Astrocyte (in vitro differentiated cells and primary cell): ENCODE measurements at regions not wholly inside any gene's neighbourhood (a gene's known extent, or its start where the extent isn't known, plus 50 kb on each side); places are given as distances from the start of the nearest gene placed in this dataset.

Source experiments
- DNase-seq: peaks from one replicate; pipeline ENCODE4 v3.0.0-alpha.2; 2010; ENCODE audit warnings: low read depth
- FAIRE-seq: peaks from 2 replicates; lab custom pipeline; 2011; peaks lifted over from hg19 to GRCh38; lab: Jason Lieb, UNC
- H2AFZ ChIP-seq: 2 replicates; pipeline ENCODE4 v1.6.0; 2012; ENCODE audit warnings: low read depth, low read length, inconsistent platforms
- H3K27ac ChIP-seq: 2 replicates; pipeline ENCODE4 v1.5.1; 2011; ENCODE audit warnings: low read depth, low read length, inconsistent platforms
- H3K27me3 ChIP-seq: 2 replicates; pipeline ENCODE4 v1.6.0; 2011; ENCODE audit warnings: low read length, inconsistent platforms; ENCODE audit not compliant: insufficient read depth
- H3K36me3 ChIP-seq: 2 replicates; pipeline ENCODE4 v1.5.1; 2011; ENCODE audit warnings: low read length, inconsistent platforms; ENCODE audit not compliant: insufficient read depth
- H3K4me1 ChIP-seq: 2 replicates; pipeline ENCODE4 v1.5.1; 2011; ENCODE audit warnings: low read length, inconsistent platforms; ENCODE audit not compliant: insufficient read depth
- H3K4me2 ChIP-seq: 2 replicates; pipeline ENCODE4 v1.6.0; 2012; ENCODE audit warnings: low read length, inconsistent platforms
- H3K4me3 ChIP-seq: 2 replicates; pipeline ENCODE4 v1.5.1; 2011; ENCODE audit warnings: low read depth, mild to moderate bottlenecking, low read length, inconsistent platforms; ENCODE audit not compliant: insufficient read depth
- H3K79me2 ChIP-seq: 2 replicates; pipeline ENCODE4 v1.6.0; 2012; ENCODE audit warnings: mild to moderate bottlenecking, low read length, inconsistent platforms; ENCODE audit not compliant: insufficient read depth
- H3K9ac ChIP-seq: 2 replicates; pipeline ENCODE4 v1.6.0; 2012; ENCODE audit warnings: mild to moderate bottlenecking, low read length, inconsistent platforms
- H3K9me3 ChIP-seq: 2 replicates; pipeline ENCODE4 v1.5.1; 2012; ENCODE audit warnings: low read depth, mild to moderate bottlenecking, low read length, inconsistent platforms; ENCODE audit not compliant: insufficient read depth
- H4K20me1 ChIP-seq: 2 replicates; pipeline ENCODE4 v1.6.0; 2012; ENCODE audit warnings: low read length, inconsistent platforms; ENCODE audit not compliant: insufficient read depth
- H3K27ac Mint-ChIP-seq: one replicate; pipeline ENCODE4 v1.8.0; 2021; ENCODE audit warnings: mild to moderate bottlenecking, mixed read lengths; ENCODE audit not compliant: unreplicated experiment
- H3K27me3 Mint-ChIP-seq: one replicate; pipeline ENCODE4 v1.8.0; 2021; ENCODE audit warnings: low read depth, mixed read lengths; ENCODE audit not compliant: unreplicated experiment
- H3K36me3 Mint-ChIP-seq: one replicate; pipeline ENCODE4 v1.8.0; 2021; ENCODE audit warnings: low read depth, mixed read lengths; ENCODE audit not compliant: unreplicated experiment
- H3K4me1 Mint-ChIP-seq: one replicate; pipeline ENCODE4 v1.8.0; 2021; ENCODE audit warnings: low read depth, mixed read lengths; ENCODE audit not compliant: unreplicated experiment
- H3K4me3 Mint-ChIP-seq: one replicate; pipeline ENCODE4 v1.8.0; 2021; ENCODE audit warnings: mild to moderate bottlenecking, moderate library complexity, mixed read lengths; ENCODE audit not compliant: unreplicated experiment
- H3K9me3 Mint-ChIP-seq: one replicate; pipeline ENCODE4 v1.8.0; 2021; ENCODE audit warnings: mild to moderate bottlenecking, mixed read lengths; ENCODE audit not compliant: unreplicated experiment
- EZH2 ChIP-seq: IDR thresholded peaks from 2 replicates; pipeline ENCODE4 v1.6.1; 2012; ENCODE audit warnings: mild to moderate bottlenecking, low read length, inconsistent platforms; ENCODE audit not compliant: insufficient read depth
- TF ChIP-seq, protein P1 (sequence below): IDR thresholded peaks from 2 replicates; pipeline ENCODE4 v1.5.1; 2011; ENCODE audit warnings: low read depth, mild to moderate bottlenecking, inconsistent platforms, low read length, moderate library complexity; ENCODE audit not compliant: insufficient read depth

GRCh38 chr6:71199736-71200135 lies 88.9 kb upstream of the OGFRL1 start:
- Mint-ChIP-seq H3K9me3 (peaks cover 2% of the 10 kb centered on the region), H3K4me1 (peaks cover 36% of the 10 kb centered on the region), H3K27me3 (no peaks in the 10 kb centered on the region), H3K36me3 (no peaks in the 10 kb centered on the region), H3K4me3 (no peak overlapping the region), H3K27ac (no peak overlapping the region)
- Histone ChIP-seq H3K4me3 (no peak overlapping the region), H2AFZ (no peak overlapping the region), H3K36me3 (no peaks in the 10 kb centered on the region), H3K4me2 (no peak overlapping the region), H3K27me3 (no peaks in the 10 kb centered on the region), H3K79me2 (no peaks in the 10 kb centered on the region), H3K9ac (no peak overlapping the region), H4K20me1 (no peaks in the 10 kb centered on the region), H3K27ac (no peak overlapping the region), H3K9me3 (no peaks in the 10 kb centered on the region), H3K4me1 (peaks cover 14% of the 10 kb centered on the region)
- no peak for DNase-seq
- no peak for FAIRE-seq
- no peak for TF ChIP-seq EZH2
- TF ChIP-seq, protein P1, sequence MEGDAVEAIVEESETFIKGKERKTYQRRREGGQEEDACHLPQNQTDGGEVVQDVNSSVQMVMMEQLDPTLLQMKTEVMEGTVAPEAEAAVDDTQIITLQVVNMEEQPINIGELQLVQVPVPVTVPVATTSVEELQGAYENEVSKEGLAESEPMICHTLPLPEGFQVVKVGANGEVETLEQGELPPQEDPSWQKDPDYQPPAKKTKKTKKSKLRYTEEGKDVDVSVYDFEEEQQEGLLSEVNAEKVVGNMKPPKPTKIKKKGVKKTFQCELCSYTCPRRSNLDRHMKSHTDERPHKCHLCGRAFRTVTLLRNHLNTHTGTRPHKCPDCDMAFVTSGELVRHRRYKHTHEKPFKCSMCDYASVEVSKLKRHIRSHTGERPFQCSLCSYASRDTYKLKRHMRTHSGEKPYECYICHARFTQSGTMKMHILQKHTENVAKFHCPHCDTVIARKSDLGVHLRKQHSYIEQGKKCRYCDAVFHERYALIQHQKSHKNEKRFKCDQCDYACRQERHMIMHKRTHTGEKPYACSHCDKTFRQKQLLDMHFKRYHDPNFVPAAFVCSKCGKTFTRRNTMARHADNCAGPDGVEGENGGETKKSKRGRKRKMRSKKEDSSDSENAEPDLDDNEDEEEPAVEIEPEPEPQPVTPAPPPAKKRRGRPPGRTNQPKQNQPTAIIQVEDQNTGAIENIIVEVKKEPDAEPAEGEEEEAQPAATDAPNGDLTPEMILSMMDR, result no peak

DNA sequence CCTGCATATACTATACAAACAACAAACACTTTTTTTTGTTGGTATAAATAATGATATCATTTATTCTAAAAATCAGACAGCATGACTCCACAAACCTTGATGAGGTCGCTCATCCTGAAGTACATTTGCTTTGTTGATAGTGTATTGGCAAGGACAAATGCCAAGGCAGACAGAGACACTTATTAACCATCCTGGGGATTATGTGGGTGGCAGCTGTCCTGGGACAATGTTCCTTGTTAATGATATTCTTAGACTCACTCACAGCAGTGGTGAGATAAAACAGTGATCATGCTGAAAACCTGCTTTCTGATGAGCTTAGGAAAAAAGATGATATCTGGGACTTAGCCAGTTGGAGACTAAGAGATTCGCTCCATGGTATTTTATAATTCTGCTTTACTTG lies 85.4 kb upstream of the OGFRL1 start:
- H3K4me1 Mint-ChIP-seq, result peaks cover 23% of the 10 kb centered on the region
- Histone ChIP-seq H3K9me3 (no peaks in the 10 kb centered on the region), H3K27ac (no peak overlapping the region), H3K9ac (no peak overlapping the region), H3K4me2 (no peak overlapping the region), H2AFZ (no peak overlapping the region), H3K4me1 (peaks cover 3% of the 10 kb centered on the region), H3K27me3 (no peaks in the 10 kb centered on the region), H3K79me2 (no peaks in the 10 kb centered on the region), H3K4me3 (no peak overlapping the region), H3K36me3 (no peaks in the 10 kb centered on the region), H4K20me1 (no peaks in the 10 kb centered on the region)
- no peak overlapping the region for H3K4me3 Mint-ChIP-seq
- no peaks in the 10 kb centered on the region for H3K36me3 Mint-ChIP-seq
- FAIRE-seq (no peak), DNase-seq (no peak)
- no peaks in the 10 kb centered on the region for H3K27me3 Mint-ChIP-seq
- no peak overlapping the region for H3K27ac Mint-ChIP-seq
- H3K9me3 Mint-ChIP-seq, result peaks cover 2% of the 10 kb centered on the region
- TF ChIP-seq, protein P1, result no peak
- no peak for TF ChIP-seq EZH2

DNA sequence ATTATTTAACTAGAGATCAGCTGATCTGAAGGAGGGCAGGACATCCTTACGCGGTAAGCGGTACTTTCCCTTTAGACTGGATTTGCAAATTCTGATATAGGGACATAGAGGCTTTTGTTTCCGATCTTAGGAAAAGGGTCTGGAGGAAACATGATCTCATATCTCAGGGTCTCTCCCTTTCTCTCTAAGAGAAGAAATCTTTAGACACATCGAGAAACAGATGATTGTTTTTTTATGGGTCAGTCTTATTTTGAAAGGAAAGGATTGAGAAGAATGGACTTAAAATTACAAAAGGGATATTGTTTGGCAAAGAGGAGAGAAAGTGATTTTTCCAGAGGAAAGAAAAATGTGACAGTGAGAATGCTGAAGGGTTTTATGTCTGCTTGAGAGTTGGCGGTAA lies 83.9 kb upstream of the OGFRL1 start:
- Histone ChIP-seq H3K4me2 (no peak overlapping the region), H4K20me1 (no peaks in the 10 kb centered on the region), H3K36me3 (no peaks in the 10 kb centered on the region), H3K79me2 (no peaks in the 10 kb centered on the region), H3K9ac (no peak overlapping the region), H3K27ac (no peak overlapping the region), H3K4me1 (peaks cover 3% of the 10 kb centered on the region), H3K9me3 (no peaks in the 10 kb centered on the region), H2AFZ (no peak overlapping the region), H3K27me3 (no peaks in the 10 kb centered on the region), H3K4me3 (no peak overlapping the region)
- FAIRE-seq (no peak), DNase-seq (no peak)
- Mint-ChIP-seq H3K36me3 (no peaks in the 10 kb centered on the region), H3K27ac (peak overlapping the region; percentile 86), H3K27me3 (no peaks in the 10 kb centered on the region), H3K9me3 (no peaks in the 10 kb centered on the region), H3K4me3 (no peak overlapping the region), H3K4me1 (peaks cover 17% of the 10 kb centered on the region)
- TF ChIP-seq EZH2, result no peak
- TF ChIP-seq, protein P1, result no peak
